ENCODE measurements at regions not wholly inside any gene's neighbourhood (a gene's known extent, or its start where the extent isn't known, plus 50 kb on each side); places are given as distances from the start of the nearest gene placed in this dataset.

DNA sequence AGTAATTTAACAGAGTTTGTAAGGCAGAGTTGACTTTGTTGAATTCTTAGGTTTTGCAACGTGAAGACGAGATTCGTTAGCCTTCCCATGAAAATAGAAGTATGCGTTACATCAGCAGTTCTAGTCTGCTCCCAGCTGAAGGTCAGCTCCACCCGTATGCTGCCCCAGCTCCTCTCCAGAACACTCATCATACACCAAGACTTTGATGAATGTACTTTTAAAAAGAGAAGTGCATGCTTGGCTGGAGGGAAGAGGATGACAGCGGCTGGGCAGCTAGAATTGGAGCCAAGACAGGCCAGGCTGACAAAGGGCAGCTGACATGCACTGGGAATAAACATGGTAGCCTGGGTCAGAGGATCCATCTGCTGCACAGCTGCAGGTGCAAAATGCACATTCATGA lies 166.3 kb upstream of the ARGLU1 start:
- Histone ChIP-seq H3K36me3 (ENCODE audit: control insufficient read depth in 2 of 2, insufficient read depth in 1 of 2, low read length in 2 of 2) (no peaks in the 10 kb centered on the region), H3K9me3 (ENCODE audit: control insufficient read depth, insufficient read depth, low read depth, low read length) (no peaks in the 10 kb centered on the region), H3K27ac (ENCODE audit: extremely low read depth, low read depth, low read length) (no peak overlapping the region), H3K4me3 (ENCODE audit: low read depth, low read length) (no peak overlapping the region), H3K4me1 (ENCODE audit: control insufficient read depth, insufficient read depth, low read length) (no peaks in the 10 kb centered on the region)
- ChIA-PET POLR2A (no interaction called here), CTCF (no interaction called here)
- TF ChIP-seq ZNF391 (tag by site-specific recombination; IDR thresholded peaks at IDR 0.05; ENCODE audit: borderline replicate concordance, low read depth) (no peak), GLI4 (tag by site-specific recombination; IDR thresholded peaks at IDR 0.05) (no peak), ZBTB8A (tag by site-specific recombination; IDR thresholded peaks at IDR 0.05) (no peak), MZF1 (tag by site-specific recombination; IDR thresholded peaks at IDR 0.05; ENCODE audit: borderline replicate concordance) (no peak)

DNA sequence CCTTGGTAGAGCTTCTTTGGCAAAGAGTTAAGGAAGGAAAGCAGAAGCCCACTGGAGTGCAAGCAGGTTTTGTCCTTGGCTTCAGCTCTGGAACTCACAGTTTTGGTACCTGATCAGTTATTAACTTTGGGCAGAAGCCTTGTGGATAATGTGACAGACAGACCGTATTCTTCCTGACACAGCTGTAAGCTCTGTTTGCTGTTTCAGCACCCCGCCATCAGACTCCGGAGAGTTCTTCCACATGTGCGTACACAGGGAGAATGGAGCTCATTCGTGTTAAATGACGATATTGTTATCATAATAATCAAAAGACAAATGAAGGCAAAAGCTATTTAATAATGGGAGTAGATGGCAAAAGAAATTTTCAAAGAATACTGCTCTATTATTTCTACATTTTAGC lies 155.1 kb upstream of the ARGLU1 start:
- no peaks in the 10 kb centered on the region for H3K4me1 ChIP-seq (ENCODE audit: control insufficient read depth, insufficient read depth, low read length)
- TF ChIP-seq ZBTB20 (tag by site-specific recombination; IDR thresholded peaks at IDR 0.05) (no peak), GLI4 (tag by site-specific recombination; IDR thresholded peaks at IDR 0.05) (no peak), KLF7 (tag by site-specific recombination; IDR thresholded peaks at IDR 0.05; ENCODE audit: borderline replicate concordance) (no peak), ZNF768 (tag by site-specific recombination; IDR thresholded peaks at IDR 0.05) (no peak), ZNF707 (tag by site-specific recombination; IDR thresholded peaks at IDR 0.05) (no peak), ZNF830 (tag by site-specific recombination; IDR thresholded peaks at IDR 0.05; ENCODE audit: low read depth) (no peak), ZNF501 (tag by site-specific recombination; IDR thresholded peaks at IDR 0.05) (no peak)
- TF ChIP-seq, protein P1, sequence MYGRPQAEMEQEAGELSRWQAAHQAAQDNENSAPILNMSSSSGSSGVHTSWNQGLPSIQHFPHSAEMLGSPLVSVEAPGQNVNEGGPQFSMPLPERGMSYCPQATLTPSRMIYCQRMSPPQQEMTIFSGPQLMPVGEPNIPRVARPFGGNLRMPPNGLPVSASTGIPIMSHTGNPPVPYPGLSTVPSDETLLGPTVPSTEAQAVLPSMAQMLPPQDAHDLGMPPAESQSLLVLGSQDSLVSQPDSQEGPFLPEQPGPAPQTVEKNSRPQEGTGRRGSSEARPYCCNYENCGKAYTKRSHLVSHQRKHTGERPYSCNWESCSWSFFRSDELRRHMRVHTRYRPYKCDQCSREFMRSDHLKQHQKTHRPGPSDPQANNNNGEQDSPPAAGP (tag by site-specific recombination; IDR thresholded peaks at IDR 0.05) = no peak
- TF ChIP-seq, protein P2, sequence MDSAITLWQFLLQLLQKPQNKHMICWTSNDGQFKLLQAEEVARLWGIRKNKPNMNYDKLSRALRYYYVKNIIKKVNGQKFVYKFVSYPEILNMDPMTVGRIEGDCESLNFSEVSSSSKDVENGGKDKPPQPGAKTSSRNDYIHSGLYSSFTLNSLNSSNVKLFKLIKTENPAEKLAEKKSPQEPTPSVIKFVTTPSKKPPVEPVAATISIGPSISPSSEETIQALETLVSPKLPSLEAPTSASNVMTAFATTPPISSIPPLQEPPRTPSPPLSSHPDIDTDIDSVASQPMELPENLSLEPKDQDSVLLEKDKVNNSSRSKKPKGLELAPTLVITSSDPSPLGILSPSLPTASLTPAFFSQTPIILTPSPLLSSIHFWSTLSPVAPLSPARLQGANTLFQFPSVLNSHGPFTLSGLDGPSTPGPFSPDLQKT (IDR thresholded peaks at IDR 0.05; ENCODE audit: borderline replicate concordance, low read depth, low read length) = no peak
- TF ChIP-seq, protein P3, sequence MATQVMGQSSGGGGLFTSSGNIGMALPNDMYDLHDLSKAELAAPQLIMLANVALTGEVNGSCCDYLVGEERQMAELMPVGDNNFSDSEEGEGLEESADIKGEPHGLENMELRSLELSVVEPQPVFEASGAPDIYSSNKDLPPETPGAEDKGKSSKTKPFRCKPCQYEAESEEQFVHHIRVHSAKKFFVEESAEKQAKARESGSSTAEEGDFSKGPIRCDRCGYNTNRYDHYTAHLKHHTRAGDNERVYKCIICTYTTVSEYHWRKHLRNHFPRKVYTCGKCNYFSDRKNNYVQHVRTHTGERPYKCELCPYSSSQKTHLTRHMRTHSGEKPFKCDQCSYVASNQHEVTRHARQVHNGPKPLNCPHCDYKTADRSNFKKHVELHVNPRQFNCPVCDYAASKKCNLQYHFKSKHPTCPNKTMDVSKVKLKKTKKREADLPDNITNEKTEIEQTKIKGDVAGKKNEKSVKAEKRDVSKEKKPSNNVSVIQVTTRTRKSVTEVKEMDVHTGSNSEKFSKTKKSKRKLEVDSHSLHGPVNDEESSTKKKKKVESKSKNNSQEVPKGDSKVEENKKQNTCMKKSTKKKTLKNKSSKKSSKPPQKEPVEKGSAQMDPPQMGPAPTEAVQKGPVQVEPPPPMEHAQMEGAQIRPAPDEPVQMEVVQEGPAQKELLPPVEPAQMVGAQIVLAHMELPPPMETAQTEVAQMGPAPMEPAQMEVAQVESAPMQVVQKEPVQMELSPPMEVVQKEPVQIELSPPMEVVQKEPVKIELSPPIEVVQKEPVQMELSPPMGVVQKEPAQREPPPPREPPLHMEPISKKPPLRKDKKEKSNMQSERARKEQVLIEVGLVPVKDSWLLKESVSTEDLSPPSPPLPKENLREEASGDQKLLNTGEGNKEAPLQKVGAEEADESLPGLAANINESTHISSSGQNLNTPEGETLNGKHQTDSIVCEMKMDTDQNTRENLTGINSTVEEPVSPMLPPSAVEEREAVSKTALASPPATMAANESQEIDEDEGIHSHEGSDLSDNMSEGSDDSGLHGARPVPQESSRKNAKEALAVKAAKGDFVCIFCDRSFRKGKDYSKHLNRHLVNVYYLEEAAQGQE (tag by site-specific recombination; IDR thresholded peaks at IDR 0.05) = no peak
- POLR2A ChIA-PET = no interaction called here
- H3K36me3 ChIP-seq (ENCODE audit: control insufficient read depth in 2 of 2, insufficient read depth in 1 of 2, low read length in 2 of 2) = no peaks in the 10 kb centered on the region
- CTCF ChIA-PET = interaction anchor here (0.6 to 1.3 kb wide), 3 partner anchors 13 to 103 kb away, joined by 3 read pairs; no protein-coding TSS in a partner anchor
- H3K4me3 ChIP-seq (ENCODE audit: low read depth, low read length) = no peak overlapping the region
- H3K9me3 ChIP-seq (ENCODE audit: control insufficient read depth, insufficient read depth, low read depth, low read length) = no peaks in the 10 kb centered on the region
- no peak overlapping the region for H3K27ac ChIP-seq (ENCODE audit: extremely low read depth, low read depth, low read length)

DNA sequence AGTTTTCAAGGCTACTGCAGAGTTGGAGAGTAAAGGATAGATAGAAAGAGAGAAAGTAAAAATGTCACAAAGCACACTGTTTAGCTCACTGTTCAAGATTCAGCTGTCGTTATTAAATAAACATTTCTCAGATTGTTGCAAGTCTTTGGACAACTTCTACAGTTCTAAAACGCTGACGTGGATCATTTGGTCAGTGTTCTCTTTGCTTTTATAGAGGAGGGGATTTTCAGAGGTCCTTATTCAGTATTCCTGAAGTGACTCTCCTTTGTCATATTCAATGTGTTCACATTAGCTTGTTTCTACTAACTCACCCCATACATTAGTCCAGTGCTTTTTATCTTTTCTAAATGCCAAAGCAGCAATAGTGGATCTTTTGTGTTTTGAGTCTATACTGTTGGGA lies 154.7 kb upstream of the ARGLU1 start:
- H3K27ac ChIP-seq (ENCODE audit: extremely low read depth, low read depth, low read length) = no peak overlapping the region
- H3K4me3 ChIP-seq (ENCODE audit: low read depth, low read length) = no peak overlapping the region
- no peaks in the 10 kb centered on the region for H3K36me3 ChIP-seq (ENCODE audit: control insufficient read depth in 2 of 2, insufficient read depth in 1 of 2, low read length in 2 of 2)
- ChIA-PET CTCF (interaction anchor here (0.6 to 1.3 kb wide), 2 partner anchors 13 to 102 kb away, joined by 3 read pairs; no protein-coding TSS in a partner anchor), POLR2A (no interaction called here)
- no peaks in the 10 kb centered on the region for H3K4me1 ChIP-seq (ENCODE audit: control insufficient read depth, insufficient read depth, low read length)
- H3K9me3 ChIP-seq (ENCODE audit: control insufficient read depth, insufficient read depth, low read depth, low read length) = no peaks in the 10 kb centered on the region
- TF ChIP-seq ZNF837 (tag by site-specific recombination; IDR thresholded peaks at IDR 0.05) (no peak), ZBTB10 (tag by site-specific recombination; IDR thresholded peaks at IDR 0.05) (no peak), ZBTB8A (tag by site-specific recombination; IDR thresholded peaks at IDR 0.05) (no peak), KLF10 (tag by site-specific recombination; IDR thresholded peaks at IDR 0.05) (no peak), ZNF174 (tag by site-specific recombination; IDR thresholded peaks at IDR 0.05) (no peak), ZBTB20 (tag by site-specific recombination; IDR thresholded peaks at IDR 0.05) (no peak), ZNF362 (tag by site-specific recombination; IDR thresholded peaks at IDR 0.05) (no peak), ZNF223 (tag by site-specific recombination; IDR thresholded peaks at IDR 0.05) (no peak), ZNF48 (tag by site-specific recombination; IDR thresholded peaks at IDR 0.05) (no peak), ZNF274 (IDR thresholded peaks at IDR 0.05; ENCODE audit: low read length) (no peak), ZNF274 (tag by site-specific recombination; IDR thresholded peaks at IDR 0.05; ENCODE audit: borderline replicate concordance) (no peak)
